CD14-positive monocyte (primary cell): ENCODE measurements at regions not wholly inside any gene's neighbourhood (a gene's known extent, or its start where the extent isn't known, plus 50 kb on each side); places are given as distances from the start of the nearest gene placed in this dataset.
"Not testable (repeated sequence)": the region's sequence is repeated elsewhere in the genome, so short reads cannot be mapped to it uniquely, and the experiment has no call there.

ENCODE experiments used
- DNase-seq, 3 donors: peaks; one replicate each; pipeline ENCODE4 v3.0.0-alpha.2; 2011 to 2022
- H2AFZ ChIP-seq: 2 replicates; pipeline ENCODE4 v1.6.0; 2012; ENCODE audit warnings: mild to moderate bottlenecking, low read depth, low read length, inconsistent platforms; ENCODE audit not compliant: insufficient read depth, poor library complexity, severe bottlenecking
- H3K27ac ChIP-seq, 2 donors: 1 replicate in 1 of 2; 2 replicates in 1 of 2; pipeline ENCODE4 v1.5.1; 2012 to 2013; ENCODE audit warnings: low read length in 2 of 2, control low read depth in 1 of 2, inconsistent platforms in 1 of 2, low read depth in 1 of 2, mild to moderate bottlenecking in 1 of 2
- H3K27me3 ChIP-seq, 2 donors: one replicate each; pipeline versions ENCODE4 v1.6.0 to v1.6.1; 2011 to 2013; ENCODE audit warnings: low read length in 2 of 2; ENCODE audit not compliant: control insufficient read depth in 2 of 2, insufficient read depth in 2 of 2
- H3K36me3 ChIP-seq, 2 donors: replicated peaks in 1 of 2; 1 replicate in 1 of 2; 2 replicates in 1 of 2; pipeline versions ENCODE4 v1.5.1 to v1.6.1; 2012 to 2013; ENCODE audit warnings: low read length in 2 of 2, control low read depth in 1 of 2, inconsistent platforms in 1 of 2, mild to moderate bottlenecking in 1 of 2; ENCODE audit not compliant: insufficient read depth in 2 of 2, control insufficient read depth in 1 of 2
- H3K4me1 ChIP-seq, 2 donors: 1 replicate in 1 of 2; 2 replicates in 1 of 2; pipeline versions ENCODE4 v1.5.1 to v1.6.1; 2012 to 2013; ENCODE audit warnings: low read length in 2 of 2, control low read depth in 1 of 2, inconsistent platforms in 1 of 2, mild to moderate bottlenecking in 1 of 2, moderate library complexity in 1 of 2; ENCODE audit not compliant: insufficient read depth in 2 of 2, control insufficient read depth in 1 of 2
- H3K4me2 ChIP-seq: replicated peaks from 2 replicates; pipeline ENCODE3; 2012; ENCODE audit warnings: low read length, moderate library complexity, mild to moderate bottlenecking; ENCODE audit not compliant: poor library complexity, severe bottlenecking; ENCODE audit errors: extremely low read depth
- H3K4me3 ChIP-seq, 3 experiments: fragments of 200-600 bp in 1 of 3; sonication (generic) in 1 of 3; replicated peaks in 1 of 3; 1 replicate in 2 of 3; 2 replicates in 1 of 3; pipeline ENCODE4 v1.5.1; 2011 to 2013; ENCODE audit warnings: low read length in 3 of 3, mild to moderate bottlenecking in 3 of 3, control low read depth in 2 of 3, low read depth in 2 of 3, inconsistent platforms in 1 of 3, moderate library complexity in 1 of 3
- H3K79me2 ChIP-seq: 2 replicates; pipeline ENCODE4 v1.6.0; 2012; ENCODE audit warnings: mild to moderate bottlenecking, control low read depth, inconsistent platforms, low read length, moderate library complexity; ENCODE audit not compliant: insufficient read depth
- H3K9ac ChIP-seq: 2 replicates; pipeline ENCODE4 v1.6.0; 2017; ENCODE audit warnings: low read length, mild to moderate bottlenecking; ENCODE audit not compliant: insufficient read depth, poor library complexity, severe bottlenecking
- H3K9me3 ChIP-seq, 2 donors: replicated peaks in 1 of 2; 1 replicate in 1 of 2; 2 replicates in 1 of 2; pipeline versions ENCODE4 v1.5.1 to v1.6.1; 2012 to 2013; ENCODE audit warnings: low read length in 2 of 2, control low read depth in 1 of 2; ENCODE audit not compliant: control insufficient read depth in 1 of 2, insufficient read depth in 1 of 2
- H4K20me1 ChIP-seq: 2 replicates; pipeline ENCODE4 v1.6.0; 2012; ENCODE audit warnings: mild to moderate bottlenecking, low read length, control low read depth, moderate library complexity; ENCODE audit not compliant: insufficient read depth
- H3K27ac Mint-ChIP-seq, 7 donors: one replicate each; pipeline ENCODE4 v1.8.0; 2020; ENCODE audit warnings: mild to moderate bottlenecking in 7 of 7, mixed read lengths in 7 of 7, moderate library complexity in 6 of 7, inconsistent platforms in 2 of 7
- H3K27me3 Mint-ChIP-seq, 3 donors: one replicate each; pipeline ENCODE4 v1.8.0; 2021 to 2022; ENCODE audit warnings: low read depth in 3 of 3, mild to moderate bottlenecking in 3 of 3, mixed read lengths in 3 of 3, moderate library complexity in 3 of 3, inconsistent platforms in 1 of 3
- H3K36me3 Mint-ChIP-seq, 2 donors: one replicate each; pipeline ENCODE4 v1.8.0; 2020; ENCODE audit warnings: mixed read lengths in 2 of 2, inconsistent platforms in 1 of 2, mild to moderate bottlenecking in 1 of 2
- H3K4me1 Mint-ChIP-seq: one replicate; pipeline ENCODE4 v1.8.0; 2020; ENCODE audit warnings: mild to moderate bottlenecking, mixed read lengths
- H3K4me3 Mint-ChIP-seq, 2 donors: one replicate each; pipeline ENCODE4 v1.8.0; 2020; ENCODE audit warnings: mild to moderate bottlenecking in 2 of 2, mixed read lengths in 2 of 2, moderate library complexity in 1 of 2
- H3K9me3 Mint-ChIP-seq, 7 donors: one replicate each; pipeline ENCODE4 v1.8.0; 2020 to 2022; ENCODE audit warnings: mixed read lengths in 7 of 7, mild to moderate bottlenecking in 6 of 7, moderate library complexity in 6 of 7, inconsistent platforms in 2 of 7
- WGBS: methylation state at CpG from one replicate; pipeline ENCODE4 v1.1.5; 2013; ENCODE audit warnings: missing lambda C conversion rate; ENCODE audit not compliant: insufficient coverage; 5-methylcytosine and 5-hydroxymethylcytosine counted together
- intact Hi-C, 2 donors: fragments of 100-400 bp; cut with micrococcal nuclease; formaldehyde crosslinking; loops; one replicate each; pipeline versions ENCODE4 v1.15.0 to v1.15.1; 2023
- TF ChIP-seq, protein P1 (sequence below): fragments of 200-600 bp; IDR thresholded peaks from one replicate; pipeline ENCODE4 v1.8.0; 2022; ENCODE audit warnings: antibody characterized with exemption, mild to moderate bottlenecking

GRCh38 chr4:166198516-166199310, 325.7 kb downstream of the TLL1 start:
- no peaks in the 10 kb centered on the region for H3K36me3 ChIP-seq
- H3K9me3 ChIP-seq = peaks cover 0 to 8% of the 10 kb centered on the region in 2 donors
- H3K79me2 ChIP-seq = no peaks in the 10 kb centered on the region
- 97% methylated on average over 6 of the region's 12 CpGs for WGBS
- TF ChIP-seq, protein P1, sequence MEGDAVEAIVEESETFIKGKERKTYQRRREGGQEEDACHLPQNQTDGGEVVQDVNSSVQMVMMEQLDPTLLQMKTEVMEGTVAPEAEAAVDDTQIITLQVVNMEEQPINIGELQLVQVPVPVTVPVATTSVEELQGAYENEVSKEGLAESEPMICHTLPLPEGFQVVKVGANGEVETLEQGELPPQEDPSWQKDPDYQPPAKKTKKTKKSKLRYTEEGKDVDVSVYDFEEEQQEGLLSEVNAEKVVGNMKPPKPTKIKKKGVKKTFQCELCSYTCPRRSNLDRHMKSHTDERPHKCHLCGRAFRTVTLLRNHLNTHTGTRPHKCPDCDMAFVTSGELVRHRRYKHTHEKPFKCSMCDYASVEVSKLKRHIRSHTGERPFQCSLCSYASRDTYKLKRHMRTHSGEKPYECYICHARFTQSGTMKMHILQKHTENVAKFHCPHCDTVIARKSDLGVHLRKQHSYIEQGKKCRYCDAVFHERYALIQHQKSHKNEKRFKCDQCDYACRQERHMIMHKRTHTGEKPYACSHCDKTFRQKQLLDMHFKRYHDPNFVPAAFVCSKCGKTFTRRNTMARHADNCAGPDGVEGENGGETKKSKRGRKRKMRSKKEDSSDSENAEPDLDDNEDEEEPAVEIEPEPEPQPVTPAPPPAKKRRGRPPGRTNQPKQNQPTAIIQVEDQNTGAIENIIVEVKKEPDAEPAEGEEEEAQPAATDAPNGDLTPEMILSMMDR = no peak
- Mint-ChIP-seq H3K9me3 (peaks cover 0 to 4% (median 0%) of the 10 kb centered on the region in 7 donors), H3K27me3 (peaks cover 0 to 2% (median 0%) of the 10 kb centered on the region in 3 donors), H3K27ac (no peak overlapping the region), H3K4me3 (no peak overlapping the region), H3K4me1 (no peaks in the 10 kb centered on the region), H3K36me3 (no peaks in the 10 kb centered on the region)
- H4K20me1 ChIP-seq = no peaks in the 10 kb centered on the region
- H3K4me2 ChIP-seq = no peak overlapping the region
- intact Hi-C loops = no loop called here
- H3K27me3 ChIP-seq = no peaks in the 10 kb centered on the region
- H3K4me3 ChIP-seq = no peak overlapping the region
- no peak overlapping the region for H3K9ac ChIP-seq
- H2AFZ ChIP-seq = no peak overlapping the region
- no peak for DNase-seq
- H3K4me1 ChIP-seq = no peaks in the 10 kb centered on the region
- no peak overlapping the region for H3K27ac ChIP-seq

DNA sequence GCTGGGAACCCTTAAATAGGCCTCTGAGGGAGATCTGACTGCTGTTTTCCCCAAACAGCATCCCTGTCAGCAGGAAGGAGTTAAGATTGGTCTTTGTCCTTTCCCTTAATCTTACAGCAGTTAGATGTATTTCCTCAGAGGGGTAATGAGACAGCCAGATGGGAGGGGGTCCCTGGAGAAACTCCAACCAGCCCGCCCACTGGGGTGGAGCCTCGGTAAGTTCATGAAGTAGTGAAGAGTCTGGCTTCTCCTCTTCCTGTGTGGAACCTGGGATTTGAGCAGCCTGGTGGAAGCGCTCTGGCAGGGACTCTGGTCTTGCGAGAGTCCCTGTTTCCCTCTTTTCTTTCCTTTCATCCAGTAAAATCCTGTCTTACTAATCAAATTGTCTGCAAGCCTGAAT, 330.0 kb downstream of the TLL1 start:
- no peaks in the 10 kb centered on the region for H4K20me1 ChIP-seq
- H3K9ac ChIP-seq = no peak overlapping the region
- WGBS = 100% methylated on average over 3 of the region's 4 CpGs
- no peak overlapping the region for H3K4me2 ChIP-seq
- DNase-seq = no peak
- no peak overlapping the region for H3K4me3 ChIP-seq
- H3K4me1 ChIP-seq = no peaks in the 10 kb centered on the region
- Mint-ChIP-seq H3K27me3 (peaks cover 0 to 2% (median 2%) of the 10 kb centered on the region in 3 donors), H3K4me3 (no peak overlapping the region), H3K4me1 (no peaks in the 10 kb centered on the region), H3K36me3 (no peaks in the 10 kb centered on the region), H3K9me3 (peaks cover 0 to 4% (median 0%) of the 10 kb centered on the region in 7 donors), H3K27ac (no peak overlapping the region)
- H3K27me3 ChIP-seq = no peaks in the 10 kb centered on the region
- peaks cover 0 to 6% of the 10 kb centered on the region in 2 donors for H3K9me3 ChIP-seq
- H2AFZ ChIP-seq = no peak overlapping the region
- no peaks in the 10 kb centered on the region for H3K79me2 ChIP-seq
- no peak overlapping the region for H3K27ac ChIP-seq
- no peaks in the 10 kb centered on the region for H3K36me3 ChIP-seq
- intact Hi-C loops = no loop called here
- TF ChIP-seq, protein P1 = no peak

DNA sequence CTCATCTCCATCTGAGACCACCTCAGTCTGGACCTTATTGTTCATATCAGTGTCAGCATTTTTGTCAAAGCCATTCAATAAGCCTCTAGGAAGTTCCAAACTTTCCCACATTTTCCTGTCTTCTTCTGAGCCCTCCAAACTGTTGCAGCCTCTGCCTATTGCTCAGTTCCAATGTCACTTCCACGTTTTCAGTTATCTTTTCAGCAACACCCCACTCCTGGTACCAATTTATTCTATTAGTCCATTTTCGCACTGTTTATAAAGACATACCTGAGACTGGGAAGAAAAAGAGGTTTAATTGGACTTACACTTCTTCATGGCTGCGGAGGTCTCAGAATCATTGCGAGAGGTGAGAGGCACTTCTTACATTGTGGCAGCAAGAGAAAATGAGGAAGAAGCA, 339.3 kb downstream of the TLL1 start:
- H2AFZ ChIP-seq, H3K79me2 ChIP-seq, H3K4me2 ChIP-seq, H3K9ac ChIP-seq, H3K4me3 Mint-ChIP-seq, intact Hi-C loops, H3K27me3 Mint-ChIP-seq, H3K4me3 ChIP-seq, H3K27ac ChIP-seq, H3K4me1 Mint-ChIP-seq, H4K20me1 ChIP-seq, H3K36me3 ChIP-seq, DNase-seq, H3K27me3 ChIP-seq, H3K4me1 ChIP-seq, H3K36me3 Mint-ChIP-seq: not testable (repeated sequence)
- peaks cover 7 to 24% (median 18%) of the 10 kb centered on the region in 7 donors for H3K9me3 Mint-ChIP-seq
- peaks cover 18 to 25% of the 10 kb centered on the region in 2 donors for H3K9me3 ChIP-seq
- WGBS = 93% methylated on average over 3 of the region's 4 CpGs
- H3K27ac Mint-ChIP-seq = peak overlapping the region in 1 of 7 donors; percentile 13
